Myocyte (in vitro differentiated cells): ENCODE measurements at regions not wholly inside any gene's neighbourhood (a gene's known extent, or its start where the extent isn't known, plus 50 kb on each side); places are given as distances from the start of the nearest gene placed in this dataset.
A peak's percentile ranks its signal among the peaks of the same experiment; 100 is the strongest.

Source experiments
- DNase-seq: peaks from one replicate; pipeline ENCODE4 v3.0.0-alpha.2; 2012; ENCODE audit warnings: low read depth

- no peak for DNase-seq
Measured at GRCh38 chr10:20988357-20988983, 91.4 kb upstream of the NEBL start.

DNA sequence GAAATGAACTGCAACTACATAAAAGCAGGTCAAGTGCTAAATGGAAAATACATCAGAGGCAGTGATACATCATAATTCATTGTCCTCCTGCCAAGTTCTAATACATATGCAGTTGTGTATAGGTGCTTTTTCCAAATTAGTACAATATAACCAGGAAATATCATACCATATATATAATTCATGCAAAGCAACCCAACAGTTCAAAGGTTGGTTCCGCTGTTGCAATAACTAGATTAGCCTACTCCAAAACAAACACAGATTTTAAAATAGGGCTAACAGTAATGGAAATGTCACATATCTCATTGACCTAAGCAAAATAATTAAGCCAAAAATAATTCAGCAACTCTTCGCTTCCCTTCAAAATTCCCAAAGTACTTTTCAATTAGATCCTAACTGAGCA, 88.9 kb upstream of the NEBL start:
- no peak for DNase-seq

DNA sequence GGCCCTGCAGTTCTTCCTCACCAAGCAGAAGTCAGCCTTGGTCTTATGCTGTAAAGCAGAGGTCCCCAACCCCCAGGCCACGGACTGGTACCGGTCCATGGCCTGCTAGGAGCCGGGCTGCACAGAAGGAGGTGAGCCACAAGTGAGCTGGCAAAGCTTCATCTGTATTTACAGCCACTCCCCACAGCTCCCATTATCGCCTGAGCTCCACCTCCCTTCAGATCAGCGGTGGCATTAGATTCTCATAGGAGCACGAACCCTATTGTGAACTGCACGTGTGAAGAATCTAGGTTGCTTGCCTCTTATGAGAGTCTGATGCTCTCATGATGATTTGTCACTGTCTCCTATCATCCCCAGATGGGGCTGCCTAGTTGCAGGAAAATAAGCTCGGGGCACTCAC, 87.6 kb upstream of the NEBL start:
- DNase-seq = no peak

DNA sequence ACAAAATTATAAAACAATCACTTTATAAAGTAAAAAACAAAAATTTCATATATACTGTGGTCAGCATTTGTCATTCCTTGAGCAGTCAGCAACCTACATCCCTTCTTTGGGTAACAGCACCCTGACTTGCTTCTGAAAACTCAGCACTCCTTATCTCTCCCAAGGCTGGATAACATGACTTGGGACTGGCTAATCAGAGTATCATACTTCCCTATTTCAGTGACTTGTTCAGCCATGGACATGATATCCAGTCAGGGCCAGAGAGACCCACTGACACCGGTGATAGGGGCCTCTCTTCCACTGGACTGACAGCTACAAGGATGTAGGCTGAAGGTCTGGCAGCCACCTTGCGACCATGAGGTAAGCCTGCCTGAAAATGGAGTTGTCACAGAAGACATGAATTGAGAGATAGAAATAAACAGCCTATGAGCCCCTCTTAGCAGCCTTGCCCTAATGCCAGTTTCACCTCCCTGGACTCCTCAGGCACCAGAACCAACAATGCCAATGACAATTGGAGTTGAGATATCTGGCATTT, 84.4 kb upstream of the NEBL start:
- no peak for DNase-seq

- DNase-seq = no peak
Measured at GRCh38 chr10:20978617-20979016, 81.5 kb upstream of the NEBL start.

DNA sequence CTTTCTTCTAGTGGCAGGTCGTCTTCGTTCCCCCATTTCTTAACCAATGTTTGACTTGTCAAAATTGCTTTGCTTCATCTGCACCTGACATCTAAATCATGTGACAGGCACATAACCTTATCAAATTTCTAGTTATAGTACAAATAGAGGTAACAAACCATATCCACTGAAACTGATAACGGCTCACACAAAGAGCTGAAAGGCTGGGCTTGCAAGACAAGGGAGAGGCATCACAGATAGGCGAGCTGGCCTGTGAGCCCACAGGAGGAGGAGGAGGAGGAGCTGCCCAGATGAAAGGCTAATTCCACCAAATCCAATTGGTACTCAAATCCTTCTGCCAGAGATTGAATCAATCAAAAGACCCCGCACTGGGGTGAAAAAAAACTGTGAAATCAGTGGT, 80.2 kb upstream of the NEBL start:
- DNase-seq = no peak

DNA sequence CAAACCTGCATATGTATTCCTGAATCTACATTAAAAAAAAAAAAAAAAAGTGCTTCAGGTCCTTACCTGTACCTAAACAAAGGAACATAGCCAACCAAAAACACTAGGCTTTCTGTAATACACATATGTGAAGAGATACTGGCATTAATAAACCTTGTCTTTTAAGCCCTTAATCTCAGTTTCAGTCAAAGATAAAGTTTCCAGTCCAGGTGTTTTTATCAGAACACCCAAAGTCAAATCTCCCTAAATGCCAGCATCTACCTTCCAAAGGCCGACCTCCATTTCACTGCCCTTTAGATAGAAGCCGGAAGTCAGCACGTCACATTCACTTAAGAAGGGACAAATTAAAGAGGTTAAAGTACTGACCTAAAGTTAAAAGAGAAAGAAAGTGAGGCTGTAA, 79.8 kb upstream of the NEBL start:
- no peak for DNase-seq

- no peak for DNase-seq
Measured at GRCh38 chr10:20976390-20976789, 79.3 kb upstream of the NEBL start.

- DNase-seq = no peak
Measured at GRCh38 chr10:20975236-20975635, 78.1 kb upstream of the NEBL start.

GRCh38 chr10:20972925-20973324, 75.8 kb upstream of the NEBL start:
- DNase-seq = no peak

GRCh38 chr10:20971901-20972300, 74.8 kb upstream of the NEBL start:
- no peak for DNase-seq

GRCh38 chr10:20970708-20971107, 73.6 kb upstream of the NEBL start:
- no peak for DNase-seq

GRCh38 chr10:20970044-20970443, 72.9 kb upstream of the NEBL start:
- DNase-seq = no peak

DNA sequence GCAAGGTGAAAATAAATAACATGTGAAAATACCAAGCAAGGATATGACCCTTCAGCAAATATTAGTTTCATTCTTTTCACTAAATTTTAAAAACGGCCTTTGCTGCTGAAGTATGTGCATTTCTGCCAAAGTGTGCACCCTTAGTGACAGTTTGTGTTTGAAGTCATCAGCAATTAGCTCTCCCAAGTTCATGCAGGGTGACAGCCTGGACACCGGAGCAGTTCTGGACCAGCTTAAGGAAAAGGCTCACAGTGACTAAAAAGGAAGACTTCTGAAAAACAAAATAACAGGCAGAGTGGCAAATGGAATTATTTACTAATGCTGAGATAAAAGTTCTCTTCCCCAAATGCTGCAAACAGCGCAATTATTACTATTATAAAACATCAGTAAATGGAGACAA, 69.3 kb upstream of the NEBL start:
- DNase-seq = no peak

- DNase-seq = peak; percentile 3
Measured at GRCh38 chr10:20963721-20964595, 66.8 kb upstream of the NEBL start.

DNA sequence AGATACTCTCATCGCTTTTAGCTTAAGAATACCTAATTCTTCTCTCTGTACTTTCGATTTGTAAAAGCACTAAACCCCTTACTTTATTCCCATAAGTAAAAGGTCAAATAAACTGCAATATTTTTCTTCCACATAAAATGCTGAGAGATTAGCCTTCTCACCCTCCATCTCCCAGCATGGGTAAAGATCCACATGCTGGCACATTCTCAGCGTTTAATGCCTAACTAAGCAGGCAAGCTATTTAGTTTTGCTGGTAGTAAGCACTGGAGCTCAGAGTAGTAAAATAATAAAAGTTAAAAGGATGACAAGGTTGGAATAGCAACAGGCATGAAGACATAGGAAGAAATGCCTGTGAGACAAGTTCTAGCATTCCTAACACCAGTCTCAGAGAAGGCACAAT, 65.9 kb upstream of the NEBL start:
- no peak for DNase-seq

GRCh38 chr10:20962165-20962564, 65.1 kb upstream of the NEBL start:
- DNase-seq = no peak

DNA sequence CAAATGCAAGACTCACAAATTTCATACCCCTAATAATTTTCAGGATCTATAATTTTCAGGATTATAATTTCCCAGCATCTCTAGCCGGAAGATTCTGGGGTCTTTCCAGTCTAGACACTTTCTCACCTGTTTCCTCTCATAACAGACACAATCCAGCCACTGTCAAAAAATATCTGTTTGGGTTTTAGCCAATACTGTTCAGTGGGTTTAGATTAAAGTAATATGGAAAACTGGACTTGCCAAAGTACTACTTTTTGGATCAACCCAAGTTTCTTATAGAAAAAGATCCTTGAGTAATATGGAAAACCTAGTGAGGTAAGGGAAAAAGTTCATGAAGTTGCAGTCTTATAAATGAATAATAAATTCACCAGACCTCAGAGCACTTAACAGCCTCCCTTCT, 62.1 kb upstream of the NEBL start:
- DNase-seq = no peak

DNA sequence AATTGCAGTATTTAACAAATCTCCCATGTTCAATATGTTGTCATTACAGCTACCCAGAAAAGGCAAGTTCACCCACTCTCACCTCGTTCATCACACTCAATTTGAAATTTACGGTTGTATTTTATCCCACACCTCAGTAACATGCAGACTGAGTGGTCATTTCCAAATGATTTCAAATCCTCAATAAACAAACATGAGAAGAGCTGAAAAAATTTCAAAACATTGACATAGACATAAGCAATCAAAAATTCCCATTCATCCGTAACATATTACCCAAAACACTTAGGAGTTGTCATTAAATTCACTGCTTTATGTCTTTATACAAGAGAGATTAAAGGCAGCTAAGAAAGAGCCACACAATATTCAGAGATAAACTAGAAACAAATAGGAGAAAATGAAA, 61.7 kb upstream of the NEBL start:
- DNase-seq = no peak

GRCh38 chr10:20958225-20958624, 61.1 kb upstream of the NEBL start:
- DNase-seq = no peak

- DNase-seq = no peak
Measured at GRCh38 chr10:20957744-20958143, 60.6 kb upstream of the NEBL start.

DNA sequence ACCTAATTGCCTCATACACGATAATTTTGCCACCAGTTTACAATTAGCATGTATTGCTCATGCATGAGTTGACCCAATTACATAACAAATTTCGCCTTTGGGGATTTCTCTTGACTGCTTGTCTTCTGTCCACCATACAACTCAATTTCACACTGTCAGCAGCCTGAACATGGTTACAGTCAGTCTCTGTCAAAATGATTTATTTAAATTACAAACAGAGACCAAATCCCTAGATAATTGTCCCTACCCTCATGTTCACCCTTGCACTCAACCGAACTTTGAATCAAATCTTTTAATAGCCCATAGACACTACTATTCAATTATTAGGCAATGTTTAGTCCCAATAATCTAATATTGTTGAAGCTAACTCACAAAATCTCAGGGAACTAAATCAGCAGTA, 59.7 kb upstream of the NEBL start:
- DNase-seq = no peak

GRCh38 chr10:20955355-20955893, 58.3 kb upstream of the NEBL start:
- no peak for DNase-seq
